ENCODE measurements at regions not wholly inside any gene's neighbourhood (a gene's known extent, or its start where the extent isn't known, plus 50 kb on each side); places are given as distances from the start of the nearest gene placed in this dataset.

- TF ChIP-seq, protein P1, sequence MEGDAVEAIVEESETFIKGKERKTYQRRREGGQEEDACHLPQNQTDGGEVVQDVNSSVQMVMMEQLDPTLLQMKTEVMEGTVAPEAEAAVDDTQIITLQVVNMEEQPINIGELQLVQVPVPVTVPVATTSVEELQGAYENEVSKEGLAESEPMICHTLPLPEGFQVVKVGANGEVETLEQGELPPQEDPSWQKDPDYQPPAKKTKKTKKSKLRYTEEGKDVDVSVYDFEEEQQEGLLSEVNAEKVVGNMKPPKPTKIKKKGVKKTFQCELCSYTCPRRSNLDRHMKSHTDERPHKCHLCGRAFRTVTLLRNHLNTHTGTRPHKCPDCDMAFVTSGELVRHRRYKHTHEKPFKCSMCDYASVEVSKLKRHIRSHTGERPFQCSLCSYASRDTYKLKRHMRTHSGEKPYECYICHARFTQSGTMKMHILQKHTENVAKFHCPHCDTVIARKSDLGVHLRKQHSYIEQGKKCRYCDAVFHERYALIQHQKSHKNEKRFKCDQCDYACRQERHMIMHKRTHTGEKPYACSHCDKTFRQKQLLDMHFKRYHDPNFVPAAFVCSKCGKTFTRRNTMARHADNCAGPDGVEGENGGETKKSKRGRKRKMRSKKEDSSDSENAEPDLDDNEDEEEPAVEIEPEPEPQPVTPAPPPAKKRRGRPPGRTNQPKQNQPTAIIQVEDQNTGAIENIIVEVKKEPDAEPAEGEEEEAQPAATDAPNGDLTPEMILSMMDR (IDR thresholded peaks at IDR 0.05), result no peak
- no peak for TF ChIP-seq POLR2A (IDR thresholded peaks at IDR 0.05)
- no peak for TF ChIP-seq POLR2AphosphoS5 (IDR thresholded peaks at IDR 0.05)
- TF ChIP-seq EP300 (IDR thresholded peaks at IDR 0.05), result no peak
Observed at GRCh38 chr7:68306692-68307107, 1291.6 kb upstream of the AUTS2 start.
